ENCODE measurements at regions not wholly inside any gene's neighbourhood (a gene's known extent, or its start where the extent isn't known, plus 50 kb on each side); places are given as distances from the start of the nearest gene placed in this dataset.
"Not testable (repeated sequence)": the region's sequence is repeated elsewhere in the genome, so short reads cannot be mapped to it uniquely, and the experiment has no call there.

GRCh38 chr20:7799862-7800261, 140.4 kb downstream of the HAO1 start:
- in situ Hi-C loops (cut with HindIII; ENCODE audit: low pct_ligation_motif_present, low pct_unique_long_range_greater_than_20kb, low sequenced_read_pairs) = no loop called here
- DNase-seq = no peak

GRCh38 chr20:7803411-7804151, 136.7 kb downstream of the HAO1 start:
- DNase-seq; in situ Hi-C loops (cut with HindIII; ENCODE audit: low pct_ligation_motif_present, low pct_unique_long_range_greater_than_20kb, low sequenced_read_pairs): not testable (repeated sequence)

- no peak for DNase-seq
- in situ Hi-C loops (cut with HindIII; ENCODE audit: low pct_ligation_motif_present, low pct_unique_long_range_greater_than_20kb, low sequenced_read_pairs) = no loop called here
Measured at GRCh38 chr20:7806831-7807230, 133.4 kb downstream of the HAO1 start.

GRCh38 chr20:7817286-7817685, 123.0 kb downstream of the HAO1 start:
- in situ Hi-C loops (cut with HindIII; ENCODE audit: low pct_ligation_motif_present, low pct_unique_long_range_greater_than_20kb, low sequenced_read_pairs) = no loop called here
- DNase-seq = no peak

GRCh38 chr20:7818477-7818876, 121.8 kb downstream of the HAO1 start:
- DNase-seq = no peak
- in situ Hi-C loops (cut with HindIII; ENCODE audit: low pct_ligation_motif_present, low pct_unique_long_range_greater_than_20kb, low sequenced_read_pairs) = no loop called here

- no peak for DNase-seq
- in situ Hi-C loops (cut with HindIII; ENCODE audit: low pct_ligation_motif_present, low pct_unique_long_range_greater_than_20kb, low sequenced_read_pairs) = no loop called here
Measured at GRCh38 chr20:7820897-7821296, 119.4 kb downstream of the HAO1 start.

GRCh38 chr20:7822772-7823171, 117.5 kb downstream of the HAO1 start:
- no peak for DNase-seq
- in situ Hi-C loops (cut with HindIII; ENCODE audit: low pct_ligation_motif_present, low pct_unique_long_range_greater_than_20kb, low sequenced_read_pairs) = no loop called here

GRCh38 chr20:7828437-7828836, 111.8 kb downstream of the HAO1 start:
- in situ Hi-C loops (cut with HindIII; ENCODE audit: low pct_ligation_motif_present, low pct_unique_long_range_greater_than_20kb, low sequenced_read_pairs) = no loop called here

GRCh38 chr20:7829031-7829430, 111.2 kb downstream of the HAO1 start:
- DNase-seq = no peak
- in situ Hi-C loops (cut with HindIII; ENCODE audit: low pct_ligation_motif_present, low pct_unique_long_range_greater_than_20kb, low sequenced_read_pairs) = no loop called here

More at GRCh38 chr20:7828437-7828836, 111.8 kb downstream of the HAO1 start:
- no peak for DNase-seq

- DNase-seq = no peak
- in situ Hi-C loops (cut with HindIII; ENCODE audit: low pct_ligation_motif_present, low pct_unique_long_range_greater_than_20kb, low sequenced_read_pairs) = no loop called here
Measured at GRCh38 chr20:7829776-7830175, 110.5 kb downstream of the HAO1 start.

Data from ACHN (cell line).